ENCODE measurements at regions not wholly inside any gene's neighbourhood (a gene's known extent, or its start where the extent isn't known, plus 50 kb on each side); places are given as distances from the start of the nearest gene placed in this dataset.

DNA sequence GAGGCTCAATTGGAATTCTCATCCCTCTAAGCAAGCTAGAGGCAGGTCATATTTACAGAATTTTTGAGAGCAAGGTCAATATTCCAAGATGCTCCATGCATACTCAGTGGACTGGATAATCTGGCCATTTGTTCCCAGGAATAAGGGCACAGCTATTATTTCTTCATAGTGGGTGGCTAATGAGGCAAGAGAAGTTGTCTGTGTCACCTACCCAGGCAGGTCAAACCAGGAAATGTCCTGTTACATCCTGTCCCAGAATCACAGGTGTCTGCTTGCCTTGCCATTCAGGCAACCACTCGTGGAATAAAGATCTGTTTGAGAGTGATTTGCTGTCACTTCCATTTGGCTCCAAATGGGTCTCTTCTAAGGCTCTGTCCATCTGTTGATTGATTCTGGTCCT, 85.2 kb upstream of the ZP4 start:
- no peak overlapping the region for H3K27ac ChIP-seq
- TF ChIP-seq, protein P1, sequence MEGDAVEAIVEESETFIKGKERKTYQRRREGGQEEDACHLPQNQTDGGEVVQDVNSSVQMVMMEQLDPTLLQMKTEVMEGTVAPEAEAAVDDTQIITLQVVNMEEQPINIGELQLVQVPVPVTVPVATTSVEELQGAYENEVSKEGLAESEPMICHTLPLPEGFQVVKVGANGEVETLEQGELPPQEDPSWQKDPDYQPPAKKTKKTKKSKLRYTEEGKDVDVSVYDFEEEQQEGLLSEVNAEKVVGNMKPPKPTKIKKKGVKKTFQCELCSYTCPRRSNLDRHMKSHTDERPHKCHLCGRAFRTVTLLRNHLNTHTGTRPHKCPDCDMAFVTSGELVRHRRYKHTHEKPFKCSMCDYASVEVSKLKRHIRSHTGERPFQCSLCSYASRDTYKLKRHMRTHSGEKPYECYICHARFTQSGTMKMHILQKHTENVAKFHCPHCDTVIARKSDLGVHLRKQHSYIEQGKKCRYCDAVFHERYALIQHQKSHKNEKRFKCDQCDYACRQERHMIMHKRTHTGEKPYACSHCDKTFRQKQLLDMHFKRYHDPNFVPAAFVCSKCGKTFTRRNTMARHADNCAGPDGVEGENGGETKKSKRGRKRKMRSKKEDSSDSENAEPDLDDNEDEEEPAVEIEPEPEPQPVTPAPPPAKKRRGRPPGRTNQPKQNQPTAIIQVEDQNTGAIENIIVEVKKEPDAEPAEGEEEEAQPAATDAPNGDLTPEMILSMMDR (conservative IDR thresholded peaks at IDR 0.05): no peak
- no peak for TF ChIP-seq ZFX (IDR thresholded peaks at IDR 0.05)

DNA sequence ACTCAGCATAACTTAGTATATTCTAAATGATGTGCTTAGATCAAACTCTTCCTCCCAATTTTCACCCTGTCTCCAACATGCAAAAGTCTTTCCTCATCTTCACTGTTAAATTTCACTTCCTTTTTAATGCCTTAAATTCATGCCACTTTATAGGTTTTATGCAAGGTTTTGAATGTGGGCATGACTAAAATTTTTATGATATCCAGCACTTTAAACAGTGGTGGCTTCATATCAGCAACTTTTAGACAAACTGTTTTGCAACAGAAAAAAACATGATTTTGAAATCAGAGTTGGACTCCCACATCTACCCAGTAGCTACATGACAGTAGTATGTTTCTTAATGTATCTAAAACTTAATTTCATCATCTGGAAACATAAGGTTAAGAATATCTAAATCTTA, 84.7 kb upstream of the ZP4 start:
- TF ChIP-seq, protein P1 (conservative IDR thresholded peaks at IDR 0.05): no peak
- TF ChIP-seq ZFX (IDR thresholded peaks at IDR 0.05): no peak
- H3K27ac ChIP-seq: no peak overlapping the region

DNA sequence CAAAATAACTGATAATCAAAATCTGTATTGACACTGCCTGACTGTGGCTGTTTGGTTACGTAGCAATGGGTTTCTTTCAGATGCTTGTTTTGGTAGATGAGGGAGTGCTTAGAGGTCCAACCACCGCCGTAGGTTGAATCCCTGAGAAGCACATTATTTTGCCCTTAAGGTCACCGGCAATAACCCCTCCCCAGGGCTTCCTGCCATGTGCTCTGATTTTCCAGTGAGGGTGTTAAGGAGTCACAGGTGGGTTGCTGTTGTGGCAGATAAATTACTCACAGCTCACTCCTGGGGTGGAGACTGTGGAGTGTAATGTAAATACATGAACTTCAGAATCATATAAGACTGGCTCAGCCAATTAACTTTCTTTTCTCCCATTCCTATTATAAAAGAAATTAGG, 81.5 kb upstream of the ZP4 start:
- TF ChIP-seq ZFX (IDR thresholded peaks at IDR 0.05): no peak
- TF ChIP-seq, protein P1 (conservative IDR thresholded peaks at IDR 0.05): no peak

DNA sequence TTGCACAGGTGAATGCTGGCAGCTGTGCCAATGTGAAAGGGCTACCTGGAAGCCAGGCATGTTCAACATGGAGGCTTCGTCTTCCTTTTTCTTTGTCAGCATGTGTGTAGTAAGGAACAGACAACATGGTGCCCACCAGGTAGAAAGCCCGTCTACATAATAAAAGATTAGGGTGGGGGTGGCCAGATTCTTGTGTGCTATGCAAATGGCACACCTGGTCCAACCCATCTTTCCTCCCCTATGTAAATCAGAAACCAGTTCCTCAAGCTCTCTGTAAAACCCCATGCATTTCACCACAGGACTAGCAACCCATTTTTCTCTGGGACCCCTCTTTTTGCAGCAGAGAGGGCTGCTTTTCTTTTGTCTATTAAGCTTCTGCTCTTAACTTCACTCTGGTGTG, 72.3 kb upstream of the ZP4 start:
- TF ChIP-seq, protein P1 (conservative IDR thresholded peaks at IDR 0.05): no peak
- no peak for TF ChIP-seq ZFX (IDR thresholded peaks at IDR 0.05)
- no peak overlapping the region for H3K27ac ChIP-seq

More for the DNA sequence above, 81.5 kb upstream of the ZP4 start:
- no peak overlapping the region for H3K27ac ChIP-seq

DNA sequence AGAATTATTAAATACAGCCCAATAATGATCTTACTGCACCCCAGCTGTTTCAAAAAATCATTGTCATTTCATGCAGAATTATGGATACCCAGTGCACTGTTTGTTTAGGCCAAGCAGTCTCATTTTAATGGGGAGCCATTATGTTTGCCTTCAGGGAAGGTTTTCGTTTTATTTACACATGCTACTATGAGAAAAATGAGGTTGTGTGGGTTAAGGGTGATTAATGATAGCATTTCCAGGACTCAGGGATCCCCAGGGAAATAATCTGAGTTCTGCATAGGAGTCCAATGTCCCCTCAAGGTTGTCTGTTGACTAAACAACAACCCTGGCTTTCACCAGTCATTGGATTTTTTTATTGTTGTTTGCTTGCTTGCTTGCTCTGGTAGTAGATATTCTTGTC, 71.0 kb upstream of the ZP4 start:
- TF ChIP-seq, protein P1 (conservative IDR thresholded peaks at IDR 0.05): no peak
- TF ChIP-seq ZFX (IDR thresholded peaks at IDR 0.05): no peak
- no peak overlapping the region for H3K27ac ChIP-seq

DNA sequence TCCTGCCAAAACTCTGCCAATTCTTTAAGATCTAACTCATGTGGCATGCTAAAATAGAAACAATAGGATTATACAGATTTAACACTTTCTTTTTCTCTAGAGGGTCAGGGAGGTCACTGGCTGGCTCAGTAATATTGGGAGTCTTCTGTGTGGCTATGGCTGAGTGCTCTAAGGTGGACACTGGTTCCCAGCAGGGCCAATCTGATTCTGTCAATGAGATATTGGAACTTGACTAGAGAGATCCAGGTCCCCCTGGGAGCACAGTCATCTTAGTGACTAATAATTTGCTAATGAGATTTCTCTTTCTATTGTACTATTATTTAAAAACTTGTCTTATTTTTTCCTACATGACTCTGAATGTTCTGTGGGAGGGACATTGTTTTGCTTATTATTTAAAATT, 69.1 kb upstream of the ZP4 start:
- H3K27ac ChIP-seq: no peak overlapping the region
- TF ChIP-seq, protein P1 (conservative IDR thresholded peaks at IDR 0.05): no peak
- TF ChIP-seq ZFX (IDR thresholded peaks at IDR 0.05): no peak

DNA sequence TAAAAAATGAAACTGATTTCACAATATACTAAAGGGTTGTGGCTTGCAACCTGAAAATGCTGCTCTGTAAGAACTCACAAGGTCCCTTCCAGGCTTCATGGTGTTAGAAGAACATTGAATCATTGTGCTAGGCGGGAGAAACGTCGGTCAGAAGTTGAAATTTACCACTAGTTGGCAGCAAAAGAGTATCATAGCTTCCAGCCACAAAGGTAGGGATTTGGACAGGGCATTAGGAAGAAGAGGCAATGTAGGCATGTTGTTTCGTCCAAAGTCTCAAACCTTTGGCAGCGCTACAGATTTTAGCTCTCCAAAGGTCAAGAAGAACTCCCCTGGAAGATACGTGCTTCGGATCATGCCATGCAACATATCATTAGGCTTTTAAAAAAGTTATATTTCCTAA, 62.5 kb upstream of the ZP4 start:
- TF ChIP-seq, protein P1 (conservative IDR thresholded peaks at IDR 0.05): peak; percentile 57
- TF ChIP-seq ZFX (IDR thresholded peaks at IDR 0.05): no peak
- H3K27ac ChIP-seq: no peak overlapping the region
